ENCODE measurements at regions not wholly inside any gene's neighbourhood (a gene's known extent, or its start where the extent isn't known, plus 50 kb on each side); places are given as distances from the start of the nearest gene placed in this dataset.

- no peak for DNase-seq
- no peaks in the 10 kb centered on the region for H3K4me1 Mint-ChIP-seq
- peaks cover 0 to 2% (median 0%) of the 10 kb centered on the region in 3 donors for H3K27me3 Mint-ChIP-seq (ENCODE audit: low read depth in 3 of 3)
- H3K36me3 Mint-ChIP-seq = no peaks in the 10 kb centered on the region
- H3K27ac Mint-ChIP-seq = no peak overlapping the region
- H3K4me3 Mint-ChIP-seq = no peak overlapping the region
- peaks cover 11 to 36% (median 16%) of the 10 kb centered on the region in 6 donors for H3K9me3 Mint-ChIP-seq
Observed at GRCh38 chr4:19547463-19547862, 704.2 kb upstream of the SLIT2 start.

DNA sequence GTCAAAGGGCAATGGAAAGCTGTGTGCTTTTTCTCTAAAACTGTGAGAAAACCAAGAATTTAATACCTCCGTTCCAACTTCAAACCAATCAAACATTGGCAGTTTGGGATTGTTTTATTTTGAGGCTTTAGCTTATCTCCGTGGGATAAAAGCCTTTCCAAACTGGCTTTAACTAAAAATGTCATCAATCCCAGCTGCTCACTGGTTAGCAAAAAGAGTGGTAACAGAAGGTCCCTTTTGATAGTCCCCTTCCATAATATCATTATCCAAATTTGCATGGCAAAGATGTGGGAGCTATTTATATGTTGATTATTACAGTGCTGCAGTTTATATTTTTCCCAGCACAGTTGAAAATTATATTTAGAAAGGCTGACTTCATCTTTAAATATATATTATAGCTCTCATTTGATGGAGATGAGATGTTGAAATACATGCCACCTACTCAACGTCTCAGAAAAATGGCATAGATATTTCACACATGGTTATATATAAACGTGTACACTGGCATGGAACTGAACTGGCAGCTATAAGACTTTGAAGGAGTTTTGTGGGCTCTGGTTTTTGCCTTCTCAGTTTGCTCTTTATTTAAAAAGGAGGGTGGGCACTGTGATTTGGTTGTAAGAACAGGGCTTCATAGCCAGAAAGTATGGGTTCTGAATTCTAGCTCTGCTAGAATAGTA, 707.1 kb upstream of the SLIT2 start:
- Mint-ChIP-seq H3K4me1 (no peaks in the 10 kb centered on the region), H3K9me3 (peaks cover 7 to 37% (median 16%) of the 10 kb centered on the region in 6 donors), H3K4me3 (no peak overlapping the region), H3K36me3 (no peaks in the 10 kb centered on the region), H3K27ac (no peak overlapping the region), H3K27me3 (ENCODE audit: low read depth in 3 of 3) (peaks cover 0 to 5% (median 0%) of the 10 kb centered on the region in 3 donors)
- no peak for DNase-seq

GRCh38 chr4:19540859-19541540, 710.7 kb upstream of the SLIT2 start:
- Mint-ChIP-seq H3K4me1 (no peaks in the 10 kb centered on the region), H3K4me3 (no peak overlapping the region), H3K27ac (no peak overlapping the region), H3K9me3 (peaks cover 11 to 39% (median 16%) of the 10 kb centered on the region in 6 donors), H3K36me3 (no peaks in the 10 kb centered on the region), H3K27me3 (ENCODE audit: low read depth in 3 of 3) (peaks cover 0 to 3% (median 0%) of the 10 kb centered on the region in 3 donors)
- no peak for DNase-seq

DNA sequence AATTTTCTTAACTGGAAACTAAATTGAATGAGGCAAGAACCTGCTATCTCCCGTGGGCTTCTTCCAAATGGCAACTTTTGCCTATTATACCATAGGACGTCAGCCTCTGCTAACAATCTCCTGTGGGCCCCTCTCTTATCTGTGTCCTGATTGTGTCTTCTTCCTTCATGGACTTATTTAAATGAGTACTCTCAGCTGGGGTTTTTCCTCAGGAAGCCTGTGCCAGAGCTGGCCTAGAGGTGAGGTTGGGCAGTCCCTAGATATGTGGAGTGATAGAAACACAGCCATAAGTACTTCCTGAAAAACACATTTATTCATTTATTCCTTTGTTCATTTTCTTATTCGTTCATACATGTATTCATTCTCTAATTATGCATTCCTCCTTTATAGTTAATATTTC, 712.5 kb upstream of the SLIT2 start:
- Mint-ChIP-seq H3K27ac (no peak overlapping the region), H3K4me1 (no peaks in the 10 kb centered on the region), H3K27me3 (ENCODE audit: low read depth in 3 of 3) (peaks cover 0 to 3% (median 0%) of the 10 kb centered on the region in 3 donors), H3K36me3 (no peaks in the 10 kb centered on the region), H3K4me3 (no peak overlapping the region), H3K9me3 (peaks cover 8 to 39% (median 11%) of the 10 kb centered on the region in 6 donors)
- DNase-seq = no peak

DNA sequence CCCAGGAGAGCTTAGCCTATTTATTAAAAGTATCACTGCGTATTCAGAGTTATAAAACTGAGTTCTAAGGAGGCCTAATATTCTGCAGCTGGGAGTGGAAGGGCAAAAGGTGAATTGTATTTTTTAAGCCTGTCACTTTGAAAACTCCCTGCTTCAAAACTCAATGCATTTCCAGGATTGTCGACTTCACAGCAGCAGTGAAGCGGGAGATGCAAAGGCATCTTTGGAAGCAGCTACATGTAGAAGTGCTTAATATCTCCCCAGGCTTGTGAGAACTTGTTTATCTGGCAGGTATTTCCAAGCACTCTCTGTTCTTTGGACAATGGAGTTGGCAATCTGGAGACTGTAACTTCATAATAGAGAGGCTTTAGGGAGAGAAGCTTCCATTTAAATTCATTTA, 717.5 kb upstream of the SLIT2 start:
- Mint-ChIP-seq H3K36me3 (no peaks in the 10 kb centered on the region), H3K4me3 (no peak overlapping the region), H3K9me3 (peaks cover 3 to 23% (median 12%) of the 10 kb centered on the region in 6 donors), H3K27me3 (ENCODE audit: low read depth in 3 of 3) (peaks cover 0 to 2% (median 0%) of the 10 kb centered on the region in 3 donors), H3K4me1 (no peaks in the 10 kb centered on the region), H3K27ac (no peak overlapping the region)
- DNase-seq = no peak

GRCh38 chr4:19531906-19532848, 719.5 kb upstream of the SLIT2 start:
- peaks cover 4 to 23% (median 13%) of the 10 kb centered on the region in 6 donors for H3K9me3 Mint-ChIP-seq
- DNase-seq = no peak
- peaks cover 0 to 2% (median 0%) of the 10 kb centered on the region in 3 donors for H3K27me3 Mint-ChIP-seq (ENCODE audit: low read depth in 3 of 3)
- no peaks in the 10 kb centered on the region for H3K4me1 Mint-ChIP-seq
- H3K27ac Mint-ChIP-seq = no peak overlapping the region
- no peaks in the 10 kb centered on the region for H3K36me3 Mint-ChIP-seq
- no peak overlapping the region for H3K4me3 Mint-ChIP-seq

DNA sequence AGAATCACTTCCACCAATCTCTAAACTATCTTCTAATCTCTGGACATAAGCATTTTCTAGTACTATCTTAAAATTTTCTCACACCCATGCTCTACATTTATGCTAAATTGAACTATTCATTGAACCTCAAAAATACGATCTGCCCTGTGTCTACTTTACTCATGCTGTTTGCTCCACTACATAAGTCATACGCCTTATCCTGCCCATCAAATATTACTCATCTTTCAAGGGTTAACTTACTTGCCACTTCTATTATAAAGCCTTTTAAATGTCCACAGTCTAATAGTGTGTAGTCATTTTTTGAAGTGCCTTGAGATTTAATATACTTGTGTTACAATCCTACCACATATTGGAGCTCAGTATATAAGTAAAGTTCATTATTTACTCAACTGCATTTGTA, 727.7 kb upstream of the SLIT2 start:
- no peaks in the 10 kb centered on the region for H3K4me1 Mint-ChIP-seq
- H3K27me3 Mint-ChIP-seq (ENCODE audit: low read depth in 3 of 3) = peaks cover 0 to 4% (median 1%) of the 10 kb centered on the region in 3 donors
- no peak overlapping the region for H3K4me3 Mint-ChIP-seq
- peaks cover 9 to 40% (median 14%) of the 10 kb centered on the region in 6 donors for H3K9me3 Mint-ChIP-seq
- H3K36me3 Mint-ChIP-seq = peaks cover 0 to 6% (median 0%) of the 10 kb centered on the region in 3 donors
- no peak for DNase-seq
- no peak overlapping the region for H3K27ac Mint-ChIP-seq

GRCh38 chr4:19522966-19523365, 728.7 kb upstream of the SLIT2 start:
- Mint-ChIP-seq H3K27ac (no peak overlapping the region), H3K9me3 (peaks cover 5 to 35% (median 14%) of the 10 kb centered on the region in 6 donors), H3K4me3 (no peak overlapping the region), H3K36me3 (peaks cover 0 to 10% (median 0%) of the 10 kb centered on the region in 3 donors), H3K27me3 (ENCODE audit: low read depth in 3 of 3) (peaks cover 0 to 4% (median 1%) of the 10 kb centered on the region in 3 donors), H3K4me1 (no peaks in the 10 kb centered on the region)
- DNase-seq = no peak

- H3K27ac Mint-ChIP-seq = no peak overlapping the region
- H3K9me3 Mint-ChIP-seq = peaks cover 3 to 33% (median 17%) of the 10 kb centered on the region in 6 donors
- peaks cover 0 to 9% (median 0%) of the 10 kb centered on the region in 3 donors for H3K36me3 Mint-ChIP-seq
- peaks cover 0 to 1% (median 0%) of the 10 kb centered on the region in 3 donors for H3K27me3 Mint-ChIP-seq (ENCODE audit: low read depth in 3 of 3)
- no peak overlapping the region for H3K4me3 Mint-ChIP-seq
- no peaks in the 10 kb centered on the region for H3K4me1 Mint-ChIP-seq
- no peak for DNase-seq
Observed at GRCh38 chr4:19520939-19521520, 730.7 kb upstream of the SLIT2 start.

DNA sequence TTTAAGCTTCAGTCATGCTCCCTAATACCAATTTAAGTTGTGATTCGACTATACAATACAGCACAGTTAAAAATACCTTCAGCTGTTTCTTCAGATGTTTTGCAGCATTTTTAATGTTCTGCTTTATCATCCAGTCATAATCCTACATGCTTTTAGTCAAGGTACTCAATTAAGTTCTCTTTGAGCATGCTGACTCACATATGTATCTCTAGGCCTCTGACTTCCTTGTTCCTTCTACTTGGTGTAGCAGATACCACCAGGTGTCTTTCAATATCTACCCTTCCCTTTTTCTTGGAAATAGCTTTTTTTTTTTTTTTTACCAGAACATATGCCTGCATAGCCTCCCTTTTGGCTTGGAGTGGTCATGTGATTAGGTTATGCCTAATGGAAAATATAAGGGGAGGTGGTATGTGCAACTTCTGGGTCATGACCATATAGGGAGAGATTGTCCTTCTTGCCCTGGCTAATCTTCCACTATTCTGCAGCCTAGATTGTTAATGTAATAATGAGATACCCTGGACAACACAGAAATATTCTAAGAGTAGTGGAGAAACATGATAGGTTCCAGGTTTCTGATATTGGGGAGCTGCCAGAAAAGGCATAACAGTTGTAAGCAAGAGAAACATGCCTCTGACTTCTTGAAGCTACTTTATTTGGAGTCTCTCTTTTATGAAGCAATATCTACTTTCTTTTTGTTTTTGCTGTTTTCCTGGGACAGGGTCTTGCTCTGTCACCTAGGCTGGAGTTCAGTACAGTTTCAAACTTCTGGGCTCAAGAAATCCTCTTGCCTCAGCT, 737.2 kb upstream of the SLIT2 start:
- no peak overlapping the region for H3K27ac Mint-ChIP-seq
- peaks cover 0 to 1% (median 0%) of the 10 kb centered on the region in 3 donors for H3K27me3 Mint-ChIP-seq (ENCODE audit: low read depth in 3 of 3)
- H3K36me3 Mint-ChIP-seq = peaks cover 0 to 13% (median 0%) of the 10 kb centered on the region in 3 donors
- H3K9me3 Mint-ChIP-seq = peaks cover 3 to 44% (median 14%) of the 10 kb centered on the region in 6 donors
- no peak for DNase-seq
- H3K4me1 Mint-ChIP-seq = no peaks in the 10 kb centered on the region
- H3K4me3 Mint-ChIP-seq = no peak overlapping the region

GRCh38 chr4:19512086-19512485, 739.6 kb upstream of the SLIT2 start:
- no peak overlapping the region for H3K27ac Mint-ChIP-seq
- peaks cover 0 to 3% (median 0%) of the 10 kb centered on the region in 3 donors for H3K27me3 Mint-ChIP-seq (ENCODE audit: low read depth in 3 of 3)
- peaks cover 0 to 8% (median 0%) of the 10 kb centered on the region in 3 donors for H3K36me3 Mint-ChIP-seq
- H3K4me1 Mint-ChIP-seq = no peaks in the 10 kb centered on the region
- peaks cover 6 to 45% (median 13%) of the 10 kb centered on the region in 6 donors for H3K9me3 Mint-ChIP-seq
- no peak for DNase-seq
- no peak overlapping the region for H3K4me3 Mint-ChIP-seq

GRCh38 chr4:19510993-19511392, 740.7 kb upstream of the SLIT2 start:
- Mint-ChIP-seq H3K4me3 (no peak overlapping the region), H3K4me1 (no peaks in the 10 kb centered on the region), H3K27ac (no peak overlapping the region), H3K36me3 (peaks cover 0 to 7% (median 0%) of the 10 kb centered on the region in 3 donors), H3K27me3 (ENCODE audit: low read depth in 3 of 3) (peaks cover 0 to 3% (median 0%) of the 10 kb centered on the region in 3 donors), H3K9me3 (peaks cover 6 to 45% (median 9%) of the 10 kb centered on the region in 6 donors)
- no peak for DNase-seq

Measured in immature natural killer cell (primary cell).